CD4-positive, alpha-beta memory T cell (primary cell): ENCODE measurements at regions not wholly inside any gene's neighbourhood (a gene's known extent, or its start where the extent isn't known, plus 50 kb on each side); places are given as distances from the start of the nearest gene placed in this dataset.
A peak's percentile ranks its signal among the peaks of the same experiment; 100 is the strongest.
"Not testable (repeated sequence)": the region's sequence is repeated elsewhere in the genome, so short reads cannot be mapped to it uniquely, and the experiment has no call there.

ENCODE experiments used
- CTCF ChIA-PET: fragments of 350-600 bp; sonication (Branson Sonifier 250); formaldehyde crosslinking; loops from one replicate; lab custom pipeline; 2021; ENCODE audit warnings: inconsistent platforms; ENCODE audit not compliant: partially characterized antibody; lab: Charles Lee
- POLR2A ChIA-PET: fragments of 350-600 bp; sonication (Branson Sonifier 250); formaldehyde crosslinking; loops from one replicate; lab custom pipeline; 2021; ENCODE audit not compliant: partially characterized antibody; lab: Charles Lee
- DNase-seq, 5 donors: peaks; one replicate each; pipeline versions ENCODE4 v3.0.0 to v3.0.0-alpha.2; 2020 to 2022; ENCODE audit warnings: mixed read lengths in 1 of 5
- H3K27ac ChIP-seq: one replicate; pipeline ENCODE4 v1.7.0; 2013; ENCODE audit warnings: low read depth, low read length
- H3K27me3 ChIP-seq: 2 replicates; pipeline ENCODE4 v1.7.0; 2013; ENCODE audit warnings: mild to moderate bottlenecking, low read length, moderate library complexity; ENCODE audit not compliant: insufficient read depth
- H3K36me3 ChIP-seq: 2 replicates; pipeline ENCODE4 v1.7.0; 2013; ENCODE audit warnings: mild to moderate bottlenecking, low read length, moderate library complexity; ENCODE audit not compliant: insufficient read depth
- H3K4me1 ChIP-seq: 2 replicates; pipeline ENCODE4 v1.7.0; 2013; ENCODE audit warnings: mild to moderate bottlenecking, low read length, moderate library complexity; ENCODE audit not compliant: insufficient read depth
- H3K4me3 ChIP-seq, 2 donors: one replicate each; pipeline ENCODE4 v1.7.0; 2013; ENCODE audit warnings: low read length in 2 of 2, mild to moderate bottlenecking in 1 of 2
- H3K9me3 ChIP-seq, 2 donors: one replicate each; pipeline ENCODE4 v1.7.0; 2013; ENCODE audit warnings: low read length in 2 of 2, control low read depth in 1 of 2; ENCODE audit not compliant: control insufficient read depth in 1 of 2
- H3K27ac Mint-ChIP-seq, 7 donors: one replicate each; pipeline ENCODE4 v1.8.0; 2020 to 2021; ENCODE audit warnings: mixed read lengths in 7 of 7, mild to moderate bottlenecking in 6 of 7, inconsistent platforms in 3 of 7, moderate library complexity in 3 of 7
- H3K27me3 Mint-ChIP-seq, 2 donors: one replicate each; pipeline ENCODE4 v1.8.0; 2020 to 2021; ENCODE audit warnings: mixed read lengths in 2 of 2
- H3K36me3 Mint-ChIP-seq, 2 donors: one replicate each; pipeline ENCODE4 v1.8.0; 2020 to 2021; ENCODE audit warnings: mixed read lengths in 2 of 2, inconsistent platforms in 1 of 2, mild to moderate bottlenecking in 1 of 2
- H3K4me1 Mint-ChIP-seq, 4 donors: one replicate each; pipeline ENCODE4 v1.8.0; 2020 to 2021; ENCODE audit warnings: mixed read lengths in 4 of 4, mild to moderate bottlenecking in 1 of 4
- H3K4me3 Mint-ChIP-seq, 8 donors: one replicate each; pipeline ENCODE4 v1.8.0; 2020 to 2021; ENCODE audit warnings: mixed read lengths in 8 of 8, mild to moderate bottlenecking in 7 of 8, moderate library complexity in 6 of 8, inconsistent platforms in 3 of 8
- H3K9me3 Mint-ChIP-seq, 8 donors: one replicate each; pipeline ENCODE4 v1.8.0; 2020 to 2021; ENCODE audit warnings: mixed read lengths in 8 of 8, mild to moderate bottlenecking in 5 of 8, inconsistent platforms in 3 of 8, moderate library complexity in 1 of 8
- intact Hi-C: fragments of 100-400 bp; cut with micrococcal nuclease; formaldehyde crosslinking; loops from one replicate; pipeline ENCODE4 v1.15.1; 2023

GRCh38 chr20:25978450-25979190, 282.0 kb upstream of the ZNF337 start:
- Mint-ChIP-seq H3K4me1 (peaks cover 0 to 22% (median under 1%) of the 10 kb centered on the region in 4 donors), H3K27ac (peak overlapping the region in 2 of 7 donors; percentile 36 to 75)
- POLR2A ChIA-PET, CTCF ChIA-PET, DNase-seq, H3K27me3 Mint-ChIP-seq, H3K27me3 ChIP-seq, H3K4me3 Mint-ChIP-seq, H3K36me3 Mint-ChIP-seq, H3K9me3 ChIP-seq, H3K36me3 ChIP-seq, H3K9me3 Mint-ChIP-seq, H3K27ac ChIP-seq, H3K4me3 ChIP-seq, H3K4me1 ChIP-seq, intact Hi-C loops: not testable (repeated sequence)

GRCh38 chr20:25975816-25976215, 279.2 kb upstream of the ZNF337 start:
- DNase-seq, H3K36me3 Mint-ChIP-seq, H3K27ac Mint-ChIP-seq, H3K27me3 ChIP-seq, H3K9me3 Mint-ChIP-seq, H3K4me1 Mint-ChIP-seq, CTCF ChIA-PET, H3K4me3 ChIP-seq, H3K27me3 Mint-ChIP-seq, H3K9me3 ChIP-seq, H3K36me3 ChIP-seq, POLR2A ChIA-PET, H3K27ac ChIP-seq, intact Hi-C loops, H3K4me1 ChIP-seq, H3K4me3 Mint-ChIP-seq: not testable (repeated sequence)

- H3K27ac ChIP-seq, H3K36me3 ChIP-seq, H3K4me1 ChIP-seq, H3K27me3 Mint-ChIP-seq, H3K4me3 Mint-ChIP-seq, intact Hi-C loops, DNase-seq, H3K4me3 ChIP-seq, POLR2A ChIA-PET, CTCF ChIA-PET, H3K27me3 ChIP-seq, H3K9me3 Mint-ChIP-seq, H3K27ac Mint-ChIP-seq, H3K36me3 Mint-ChIP-seq, H3K4me1 Mint-ChIP-seq, H3K9me3 ChIP-seq: not testable (repeated sequence)
Observed at GRCh38 chr20:25965203-25965602, 268.6 kb upstream of the ZNF337 start.

GRCh38 chr20:25953876-25954275, 257.2 kb upstream of the ZNF337 start:
- H3K27ac ChIP-seq, H3K36me3 ChIP-seq, intact Hi-C loops: not testable (repeated sequence)

GRCh38 chr20:25935230-25935629, 238.6 kb upstream of the ZNF337 start:
- H3K36me3 Mint-ChIP-seq, POLR2A ChIA-PET, H3K4me3 ChIP-seq, H3K27me3 Mint-ChIP-seq, H3K27ac Mint-ChIP-seq, CTCF ChIA-PET, intact Hi-C loops, H3K4me1 Mint-ChIP-seq, DNase-seq, H3K9me3 Mint-ChIP-seq, H3K27me3 ChIP-seq, H3K9me3 ChIP-seq, H3K4me1 ChIP-seq, H3K4me3 Mint-ChIP-seq, H3K27ac ChIP-seq, H3K36me3 ChIP-seq: not testable (repeated sequence)

More at GRCh38 chr20:25953876-25954275, 257.2 kb upstream of the ZNF337 start:
- POLR2A ChIA-PET, H3K9me3 Mint-ChIP-seq, H3K9me3 ChIP-seq, H3K4me1 Mint-ChIP-seq, DNase-seq, CTCF ChIA-PET, H3K27me3 Mint-ChIP-seq, H3K4me1 ChIP-seq, H3K4me3 ChIP-seq, H3K27ac Mint-ChIP-seq, H3K4me3 Mint-ChIP-seq, H3K27me3 ChIP-seq, H3K36me3 Mint-ChIP-seq: not testable (repeated sequence)

- CTCF ChIA-PET, POLR2A ChIA-PET, H3K9me3 Mint-ChIP-seq: not testable (repeated sequence)
Observed at GRCh38 chr20:25932806-25933205, 236.2 kb upstream of the ZNF337 start.

GRCh38 chr20:25932170-25932569, 235.5 kb upstream of the ZNF337 start:
- H3K27ac Mint-ChIP-seq, POLR2A ChIA-PET, H3K27me3 ChIP-seq, H3K36me3 Mint-ChIP-seq, H3K4me1 ChIP-seq, DNase-seq, H3K27me3 Mint-ChIP-seq, H3K4me3 Mint-ChIP-seq, CTCF ChIA-PET, H3K9me3 Mint-ChIP-seq, intact Hi-C loops, H3K9me3 ChIP-seq, H3K4me3 ChIP-seq, H3K27ac ChIP-seq, H3K36me3 ChIP-seq, H3K4me1 Mint-ChIP-seq: not testable (repeated sequence)

More at GRCh38 chr20:25932806-25933205, 236.2 kb upstream of the ZNF337 start:
- H3K4me1 ChIP-seq, H3K9me3 ChIP-seq, H3K27me3 Mint-ChIP-seq, H3K27me3 ChIP-seq, H3K27ac Mint-ChIP-seq, H3K4me3 ChIP-seq, H3K36me3 ChIP-seq, DNase-seq, intact Hi-C loops, H3K27ac ChIP-seq, H3K4me3 Mint-ChIP-seq, H3K36me3 Mint-ChIP-seq, H3K4me1 Mint-ChIP-seq: not testable (repeated sequence)

GRCh38 chr20:25902321-25902720, 205.7 kb upstream of the ZNF337 start:
- CTCF ChIA-PET, H3K4me3 Mint-ChIP-seq, intact Hi-C loops, H3K9me3 ChIP-seq, H3K27ac ChIP-seq, POLR2A ChIA-PET, H3K27me3 Mint-ChIP-seq, H3K9me3 Mint-ChIP-seq, DNase-seq, H3K27ac Mint-ChIP-seq, H3K4me1 Mint-ChIP-seq, H3K36me3 Mint-ChIP-seq, H3K4me3 ChIP-seq, H3K36me3 ChIP-seq, H3K4me1 ChIP-seq, H3K27me3 ChIP-seq: not testable (repeated sequence)
